Lower leg skin (tissue), 4 donors: ENCODE measurements at regions not wholly inside any gene's neighbourhood (a gene's known extent, or its start where the extent isn't known, plus 50 kb on each side); places are given as distances from the start of the nearest gene placed in this dataset.

Experiments used
- DNase-seq, 2 donors: peaks; one replicate each; pipeline ENCODE4 v3.0.0-alpha.2; 2019; ENCODE audit warnings: low spot score in 2 of 2
- H3K4me3 ChIP-seq: fragments of 200-600 bp; sonication (generic); 2 replicates; pipeline ENCODE4 v1.5.1; 2017; ENCODE audit warnings: mild to moderate bottlenecking, low read depth; ENCODE audit not compliant: poor library complexity, severe bottlenecking
- POLR2A ChIP-seq, 2 donors: fragments of 450-650 bp; IDR thresholded peaks; one replicate each; pipeline ENCODE4 v1.6.1; 2016 to 2017; ENCODE audit warnings: antibody characterized with exemption in 2 of 2, mild to moderate bottlenecking in 1 of 2, moderate library complexity in 1 of 2
- WGBS, 2 donors: methylation state at CpG; one replicate each; pipeline ENCODE4 v1.1.5; 2018; 5-methylcytosine and 5-hydroxymethylcytosine counted together
- intact Hi-C: fragments of 100-400 bp; cut with DNase I; formaldehyde crosslinking; loops from one replicate; pipeline ENCODE4 v1.15.0; 2023; ENCODE audit warnings: low total_unique reads
- TF ChIP-seq, protein P1 (sequence below), 3 donors: fragments of 450-650 bp; IDR thresholded peaks; one replicate each; pipeline ENCODE4 v1.5.1; 2016; ENCODE audit warnings: antibody characterized with exemption in 3 of 3, mild to moderate bottlenecking in 3 of 3, moderate library complexity in 2 of 3

GRCh38 chr16:35525979-35526590 is 2066.7 kb downstream of the TP53TG3F start:
- intact Hi-C loops: no loop called here
- 79% methylated on average over 25 to 26 of the region's 26 CpGs for WGBS, 2 donors
- DNase-seq: no peak
- TF ChIP-seq, protein P1, sequence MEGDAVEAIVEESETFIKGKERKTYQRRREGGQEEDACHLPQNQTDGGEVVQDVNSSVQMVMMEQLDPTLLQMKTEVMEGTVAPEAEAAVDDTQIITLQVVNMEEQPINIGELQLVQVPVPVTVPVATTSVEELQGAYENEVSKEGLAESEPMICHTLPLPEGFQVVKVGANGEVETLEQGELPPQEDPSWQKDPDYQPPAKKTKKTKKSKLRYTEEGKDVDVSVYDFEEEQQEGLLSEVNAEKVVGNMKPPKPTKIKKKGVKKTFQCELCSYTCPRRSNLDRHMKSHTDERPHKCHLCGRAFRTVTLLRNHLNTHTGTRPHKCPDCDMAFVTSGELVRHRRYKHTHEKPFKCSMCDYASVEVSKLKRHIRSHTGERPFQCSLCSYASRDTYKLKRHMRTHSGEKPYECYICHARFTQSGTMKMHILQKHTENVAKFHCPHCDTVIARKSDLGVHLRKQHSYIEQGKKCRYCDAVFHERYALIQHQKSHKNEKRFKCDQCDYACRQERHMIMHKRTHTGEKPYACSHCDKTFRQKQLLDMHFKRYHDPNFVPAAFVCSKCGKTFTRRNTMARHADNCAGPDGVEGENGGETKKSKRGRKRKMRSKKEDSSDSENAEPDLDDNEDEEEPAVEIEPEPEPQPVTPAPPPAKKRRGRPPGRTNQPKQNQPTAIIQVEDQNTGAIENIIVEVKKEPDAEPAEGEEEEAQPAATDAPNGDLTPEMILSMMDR (IDR thresholded peaks at IDR 0.05): no peak
- TF ChIP-seq POLR2A (IDR thresholded peaks at IDR 0.05): no peak
- no peak overlapping the region for H3K4me3 ChIP-seq

DNA sequence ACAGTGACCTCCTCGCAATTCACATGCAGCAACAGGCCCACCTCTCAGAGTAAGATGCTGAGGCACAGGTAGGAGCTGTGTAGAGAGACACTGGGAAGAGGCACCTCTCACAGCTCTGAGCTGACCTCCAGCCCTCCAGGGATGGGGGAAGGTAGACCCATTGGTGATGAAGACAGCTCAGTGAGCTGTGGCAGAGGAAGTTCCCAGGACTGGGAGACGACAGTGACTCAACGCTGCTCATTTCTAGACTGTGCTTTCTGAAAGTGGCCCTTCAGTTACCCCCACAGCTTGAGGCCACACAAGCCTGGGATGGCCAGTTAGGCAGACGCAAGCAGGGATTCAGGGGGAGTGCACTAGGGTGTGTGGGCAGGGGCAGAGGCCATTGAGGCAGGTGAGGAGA is 2073.2 kb downstream of the TP53TG3F start:
- intact Hi-C loops: no loop called here
- 72 to 92% methylated on average over 4 of the region's 4 CpGs for WGBS, 2 donors
- TF ChIP-seq, protein P1 (IDR thresholded peaks at IDR 0.05): no peak
- TF ChIP-seq POLR2A (IDR thresholded peaks at IDR 0.05): no peak
- DNase-seq: no peak
- no peak overlapping the region for H3K4me3 ChIP-seq

GRCh38 chr16:35533683-35534082 is 2074.3 kb downstream of the TP53TG3F start:
- TF ChIP-seq, protein P1 (IDR thresholded peaks at IDR 0.05): no peak
- no peak overlapping the region for H3K4me3 ChIP-seq
- no peak for DNase-seq
- 63 to 85% methylated on average over 2 of the region's 2 CpGs for WGBS, 2 donors
- intact Hi-C loops: no loop called here

GRCh38 chr16:35543486-35543885 is 2084.1 kb downstream of the TP53TG3F start:
- intact Hi-C loops: no loop called here
- no peak for DNase-seq
- no peak for TF ChIP-seq POLR2A (IDR thresholded peaks at IDR 0.05)
- TF ChIP-seq, protein P1 (IDR thresholded peaks at IDR 0.05): no peak
- 77 to 83% methylated on average over 27 of the region's 27 CpGs for WGBS, 2 donors
- H3K4me3 ChIP-seq: no peak overlapping the region

DNA sequence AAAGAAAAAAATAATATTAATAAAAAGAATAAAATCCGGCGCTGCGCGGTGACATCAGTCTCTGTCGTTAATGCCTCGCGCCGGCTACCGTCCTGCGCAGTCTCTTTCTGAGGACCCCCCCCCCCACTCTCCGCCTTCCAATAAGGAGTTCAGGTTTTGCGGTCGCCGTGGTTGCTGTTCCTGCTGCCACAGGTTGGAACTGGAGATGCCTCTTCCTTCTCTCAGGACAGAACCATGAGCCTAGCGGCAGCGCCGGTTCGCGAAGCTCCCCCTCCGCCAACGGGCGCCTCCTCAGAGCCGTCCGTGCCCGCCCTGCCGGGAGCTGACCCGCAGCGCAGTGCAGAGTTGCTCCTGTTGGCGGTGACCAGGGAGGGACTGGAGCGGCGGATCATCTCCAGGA is 2093.4 kb downstream of the TP53TG3F start:
- intact Hi-C loops: no loop called here
- DNase-seq: no peak
- no peak for TF ChIP-seq POLR2A (IDR thresholded peaks at IDR 0.05)
- TF ChIP-seq, protein P1 (IDR thresholded peaks at IDR 0.05): no peak
- no peak overlapping the region for H3K4me3 ChIP-seq
- 43 to 54% methylated on average over 31 of the region's 31 CpGs for WGBS, 2 donors

GRCh38 chr16:35557731-35558130 is 2098.3 kb downstream of the TP53TG3F start:
- no peak for DNase-seq
- no peak overlapping the region for H3K4me3 ChIP-seq
- TF ChIP-seq POLR2A (IDR thresholded peaks at IDR 0.05): no peak
- TF ChIP-seq, protein P1 (IDR thresholded peaks at IDR 0.05): no peak
- WGBS, 2 donors: 58 to 59% methylated on average over 2 of the region's 2 CpGs
- intact Hi-C loops: no loop called here
